ENCODE measurements at regions not wholly inside any gene's neighbourhood (a gene's known extent, or its start where the extent isn't known, plus 50 kb on each side); places are given as distances from the start of the nearest gene placed in this dataset.

DNA sequence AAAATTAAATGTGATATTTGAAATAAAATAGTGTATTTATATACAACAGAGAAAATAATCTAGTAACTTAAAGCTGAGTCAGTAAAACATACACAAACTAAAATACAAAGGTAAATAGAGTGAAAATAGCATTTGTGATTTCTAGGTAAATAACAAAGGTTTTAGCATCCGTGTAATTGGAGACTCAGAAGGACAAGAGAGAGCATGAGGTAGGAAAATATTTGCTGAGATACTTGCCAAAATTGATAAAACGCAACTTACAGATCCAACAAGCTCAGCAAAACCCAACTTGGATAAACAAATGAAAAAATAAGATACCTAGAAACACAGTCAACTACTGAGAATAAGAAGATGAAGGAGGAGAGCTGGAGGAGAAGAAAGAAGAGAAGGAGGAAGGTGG is 634.7 kb upstream of the CCDC179 start:
- H3K9ac ChIP-seq (ENCODE audit: low read depth, low read length, poor library complexity), result no peak overlapping the region
- H2BK120ac ChIP-seq (ENCODE audit: low read depth, low read length), result no peak overlapping the region
- H3K4ac ChIP-seq (ENCODE audit: low read length), result no peak overlapping the region
- no peaks in the 10 kb centered on the region for H3K9me3 ChIP-seq (replicated peaks in 1 of 2; ENCODE audit: control insufficient read depth in 2 of 2, insufficient read depth in 1 of 2, low read depth in 1 of 2, low read length in 2 of 2)
- no peak overlapping the region for H4K91ac ChIP-seq (ENCODE audit: low read depth, low read length, poor library complexity)
- H3K14ac ChIP-seq (ENCODE audit: low read length), result no peak overlapping the region
- no peak overlapping the region for H3K18ac ChIP-seq (ENCODE audit: low read length)
- no CpG with 5 or more reads among the region's 2 CpGs for WGBS, 2 donors (ENCODE audit: extremely low coverage in 2 of 2, insufficient read length in 2 of 2, insufficient replicate concordance in 1 of 2)
- H4K8ac ChIP-seq (ENCODE audit: low read depth, low read length), result no peak overlapping the region
- H2BK15ac ChIP-seq (ENCODE audit: low read length), result no peak overlapping the region
- no peaks in the 10 kb centered on the region for H3K36me3 ChIP-seq (replicated peaks in 1 of 2; ENCODE audit: control insufficient read depth in 2 of 2, insufficient read depth in 2 of 2, low read length in 2 of 2)
- no peak for DNase-seq (ENCODE audit: low spot score)
- H2BK12ac ChIP-seq (ENCODE audit: low read length), result no peak overlapping the region
- no peak overlapping the region for H2BK5ac ChIP-seq (ENCODE audit: low read length)
- H2AFZ ChIP-seq (ENCODE audit: low read length), result no peak overlapping the region
- no peaks in the 10 kb centered on the region for H3K79me1 ChIP-seq (ENCODE audit: low read depth, low read length)
- H3K4me1 ChIP-seq (ENCODE audit: control insufficient read depth in 2 of 2, insufficient read depth in 1 of 2, low read depth in 1 of 2, low read length in 2 of 2), result no peaks in the 10 kb centered on the region
- H3K4me3 ChIP-seq (ENCODE audit: low read length in 2 of 2), result no peak overlapping the region
- no peak overlapping the region for H3K4me2 ChIP-seq (ENCODE audit: insufficient read depth, low read length, poor library complexity, severe bottlenecking)
- no peak overlapping the region for H2AK5ac ChIP-seq (ENCODE audit: low read depth, low read length)
- H3K23ac ChIP-seq (ENCODE audit: low read depth, low read length, poor library complexity), result no peak overlapping the region
- no peak overlapping the region for H3K27ac ChIP-seq (replicated peaks; ENCODE audit: low read length)
- no peaks in the 10 kb centered on the region for H3K27me3 ChIP-seq (ENCODE audit: control insufficient read depth in 3 of 3, insufficient read depth in 3 of 3, low read depth in 1 of 3, low read length in 3 of 3)

DNA sequence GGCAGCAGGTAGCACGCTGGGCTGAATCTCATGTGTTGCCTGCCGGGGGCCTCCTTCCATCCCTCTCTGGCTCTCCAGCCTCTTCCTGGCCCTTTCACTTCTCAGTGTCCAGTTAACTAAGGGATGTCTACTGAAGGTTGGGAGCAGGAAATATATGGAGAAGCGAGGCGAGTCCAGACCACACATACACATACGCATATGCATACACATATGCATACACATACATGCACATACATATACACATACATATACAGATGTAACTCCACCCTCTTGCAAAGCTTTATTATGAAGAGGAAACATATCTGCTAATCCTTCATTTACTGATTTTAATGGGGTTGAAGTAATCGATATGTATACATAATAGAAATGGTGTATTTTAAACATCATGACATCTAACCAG is 636.1 kb upstream of the CCDC179 start:
- H3K23ac ChIP-seq (ENCODE audit: low read depth, low read length, poor library complexity), result no peak overlapping the region
- H2AFZ ChIP-seq (ENCODE audit: low read length), result no peak overlapping the region
- H3K4ac ChIP-seq (ENCODE audit: low read length), result no peak overlapping the region
- no peaks in the 10 kb centered on the region for H3K79me1 ChIP-seq (ENCODE audit: low read depth, low read length)
- no peak overlapping the region for H3K9ac ChIP-seq (ENCODE audit: low read depth, low read length, poor library complexity)
- H2BK15ac ChIP-seq (ENCODE audit: low read length), result no peak overlapping the region
- peak overlapping the region; percentile 53 for H2BK5ac ChIP-seq (ENCODE audit: low read length)
- no peak overlapping the region for H2BK120ac ChIP-seq (ENCODE audit: low read depth, low read length)
- WGBS, 2 donors (ENCODE audit: extremely low coverage in 2 of 2, insufficient read length in 2 of 2, insufficient replicate concordance in 1 of 2), result no CpG with 5 or more reads among the region's 6 CpGs
- no peak overlapping the region for H4K91ac ChIP-seq (ENCODE audit: low read depth, low read length, poor library complexity)
- H4K8ac ChIP-seq (ENCODE audit: low read depth, low read length), result no peak overlapping the region
- no peak overlapping the region for H3K4me2 ChIP-seq (ENCODE audit: insufficient read depth, low read length, poor library complexity, severe bottlenecking)
- H3K9me3 ChIP-seq (replicated peaks in 1 of 2; ENCODE audit: control insufficient read depth in 2 of 2, insufficient read depth in 1 of 2, low read depth in 1 of 2, low read length in 2 of 2), result no peaks in the 10 kb centered on the region
- no peaks in the 10 kb centered on the region for H3K36me3 ChIP-seq (replicated peaks in 1 of 2; ENCODE audit: control insufficient read depth in 2 of 2, insufficient read depth in 2 of 2, low read length in 2 of 2)
- H2AK5ac ChIP-seq (ENCODE audit: low read depth, low read length), result no peak overlapping the region
- peak overlapping the region; percentile 38 for H3K14ac ChIP-seq (ENCODE audit: low read length)
- peak overlapping the region in 1 of 2 donors; percentile 22 for H3K4me3 ChIP-seq (ENCODE audit: low read length in 2 of 2)
- H3K4me1 ChIP-seq (ENCODE audit: control insufficient read depth in 2 of 2, insufficient read depth in 1 of 2, low read depth in 1 of 2, low read length in 2 of 2), result no peaks in the 10 kb centered on the region
- H3K18ac ChIP-seq (ENCODE audit: low read length), result peak overlapping the region; percentile 3
- no peak overlapping the region for H2BK12ac ChIP-seq (ENCODE audit: low read length)
- H3K27me3 ChIP-seq (ENCODE audit: control insufficient read depth in 3 of 3, insufficient read depth in 3 of 3, low read depth in 1 of 3, low read length in 3 of 3), result no peaks in the 10 kb centered on the region
- DNase-seq (ENCODE audit: low spot score), result no peak
- H3K27ac ChIP-seq (replicated peaks; ENCODE audit: low read length), result no peak overlapping the region

DNA sequence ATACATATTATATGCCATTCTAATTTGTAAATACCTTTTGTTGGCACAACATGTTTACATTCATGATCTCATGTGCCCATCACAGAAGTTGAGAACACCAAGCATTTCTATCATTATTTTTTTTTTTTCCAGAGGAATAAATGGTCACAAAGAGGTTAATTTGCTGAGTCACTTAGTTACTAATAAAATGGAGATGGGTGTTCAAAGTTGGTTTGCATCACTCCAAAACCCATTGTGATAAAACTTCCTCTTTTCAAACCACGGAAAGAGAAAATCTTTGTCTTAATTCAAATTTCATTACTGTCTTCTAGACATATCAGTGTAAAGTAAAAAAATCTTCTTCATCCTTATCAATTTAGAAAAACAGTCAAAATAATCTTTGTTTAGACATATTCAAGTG is 636.8 kb upstream of the CCDC179 start:
- no peaks in the 10 kb centered on the region for H3K27me3 ChIP-seq (ENCODE audit: control insufficient read depth in 3 of 3, insufficient read depth in 3 of 3, low read depth in 1 of 3, low read length in 3 of 3)
- H3K27ac ChIP-seq (replicated peaks; ENCODE audit: low read length), result no peak overlapping the region
- no peak overlapping the region for H2AFZ ChIP-seq (ENCODE audit: low read length)
- H2BK5ac ChIP-seq (ENCODE audit: low read length), result no peak overlapping the region
- no peak overlapping the region for H3K9ac ChIP-seq (ENCODE audit: low read depth, low read length, poor library complexity)
- no peak overlapping the region for H3K4ac ChIP-seq (ENCODE audit: low read length)
- no peak overlapping the region for H2BK120ac ChIP-seq (ENCODE audit: low read depth, low read length)
- H3K14ac ChIP-seq (ENCODE audit: low read length), result no peak overlapping the region
- H4K91ac ChIP-seq (ENCODE audit: low read depth, low read length, poor library complexity), result no peak overlapping the region
- H3K4me1 ChIP-seq (ENCODE audit: control insufficient read depth in 2 of 2, insufficient read depth in 1 of 2, low read depth in 1 of 2, low read length in 2 of 2), result no peaks in the 10 kb centered on the region
- no peaks in the 10 kb centered on the region for H3K79me1 ChIP-seq (ENCODE audit: low read depth, low read length)
- no peak overlapping the region for H3K4me3 ChIP-seq (ENCODE audit: low read length in 2 of 2)
- H3K4me2 ChIP-seq (ENCODE audit: insufficient read depth, low read length, poor library complexity, severe bottlenecking), result no peak overlapping the region
- DNase-seq (ENCODE audit: low spot score), result no peak
- no peak overlapping the region for H3K23ac ChIP-seq (ENCODE audit: low read depth, low read length, poor library complexity)
- no peak overlapping the region for H2BK12ac ChIP-seq (ENCODE audit: low read length)
- H4K8ac ChIP-seq (ENCODE audit: low read depth, low read length), result no peak overlapping the region
- WGBS, 2 donors (ENCODE audit: extremely low coverage in 2 of 2, insufficient read length in 2 of 2, insufficient replicate concordance in 1 of 2), result no CpG with 5 or more reads among the region's 1 CpG
- no peak overlapping the region for H3K18ac ChIP-seq (ENCODE audit: low read length)
- H3K36me3 ChIP-seq (replicated peaks in 1 of 2; ENCODE audit: control insufficient read depth in 2 of 2, insufficient read depth in 2 of 2, low read length in 2 of 2), result no peaks in the 10 kb centered on the region
- no peak overlapping the region for H2BK15ac ChIP-seq (ENCODE audit: low read length)
- no peaks in the 10 kb centered on the region for H3K9me3 ChIP-seq (replicated peaks in 1 of 2; ENCODE audit: control insufficient read depth in 2 of 2, insufficient read depth in 1 of 2, low read depth in 1 of 2, low read length in 2 of 2)
- H2AK5ac ChIP-seq (ENCODE audit: low read depth, low read length), result no peak overlapping the region

DNA sequence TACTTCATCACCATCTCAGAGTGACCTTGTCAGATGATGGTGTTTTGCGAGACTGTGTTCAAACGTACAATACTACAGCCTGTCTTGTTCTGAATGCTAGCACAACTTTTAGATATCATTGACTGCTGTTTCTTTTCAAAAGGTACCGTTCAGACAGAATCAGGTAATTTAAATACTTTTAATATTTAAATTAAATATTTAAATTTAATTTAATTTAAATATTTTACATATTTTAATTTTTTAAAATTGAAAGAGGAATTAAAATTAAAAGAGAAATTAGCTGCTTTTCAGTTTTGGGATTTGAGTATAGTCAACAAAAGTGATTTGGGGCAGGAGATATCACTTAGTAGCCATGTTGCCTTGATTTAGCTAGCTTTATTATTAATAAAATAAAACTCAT is 642.1 kb upstream of the CCDC179 start:
- WGBS, 2 donors (ENCODE audit: extremely low coverage in 2 of 2, insufficient read length in 2 of 2, insufficient replicate concordance in 1 of 2), result no CpG with 5 or more reads among the region's 3 CpGs
- no peak overlapping the region for H3K14ac ChIP-seq (ENCODE audit: low read length)
- H3K79me1 ChIP-seq (ENCODE audit: low read depth, low read length), result no peaks in the 10 kb centered on the region

More for the DNA sequence above, 642.1 kb upstream of the CCDC179 start:
- no peaks in the 10 kb centered on the region for H3K27me3 ChIP-seq (ENCODE audit: control insufficient read depth in 3 of 3, insufficient read depth in 3 of 3, low read depth in 1 of 3, low read length in 3 of 3)
- H4K91ac ChIP-seq (ENCODE audit: low read depth, low read length, poor library complexity), result no peak overlapping the region
- H3K4me1 ChIP-seq (ENCODE audit: control insufficient read depth in 2 of 2, insufficient read depth in 1 of 2, low read depth in 1 of 2, low read length in 2 of 2), result no peaks in the 10 kb centered on the region
- H3K36me3 ChIP-seq (replicated peaks in 1 of 2; ENCODE audit: control insufficient read depth in 2 of 2, insufficient read depth in 2 of 2, low read length in 2 of 2), result no peaks in the 10 kb centered on the region
- no peak overlapping the region for H2BK5ac ChIP-seq (ENCODE audit: low read length)
- no peak overlapping the region for H2BK15ac ChIP-seq (ENCODE audit: low read length)
- no peak overlapping the region for H4K8ac ChIP-seq (ENCODE audit: low read depth, low read length)
- H3K9me3 ChIP-seq (replicated peaks in 1 of 2; ENCODE audit: control insufficient read depth in 2 of 2, insufficient read depth in 1 of 2, low read depth in 1 of 2, low read length in 2 of 2), result no peaks in the 10 kb centered on the region
- H3K23ac ChIP-seq (ENCODE audit: low read depth, low read length, poor library complexity), result no peak overlapping the region
- no peak overlapping the region for H2AFZ ChIP-seq (ENCODE audit: low read length)
- no peak overlapping the region for H3K4ac ChIP-seq (ENCODE audit: low read length)
- H3K4me3 ChIP-seq (ENCODE audit: low read length in 2 of 2), result no peak overlapping the region
- H3K18ac ChIP-seq (ENCODE audit: low read length), result no peak overlapping the region
- H2BK120ac ChIP-seq (ENCODE audit: low read depth, low read length), result no peak overlapping the region
- no peak overlapping the region for H3K4me2 ChIP-seq (ENCODE audit: insufficient read depth, low read length, poor library complexity, severe bottlenecking)
- no peak for DNase-seq (ENCODE audit: low spot score)
- no peak overlapping the region for H3K27ac ChIP-seq (replicated peaks; ENCODE audit: low read length)
- H3K9ac ChIP-seq (ENCODE audit: low read depth, low read length, poor library complexity), result no peak overlapping the region
- H2BK12ac ChIP-seq (ENCODE audit: low read length), result no peak overlapping the region
- H2AK5ac ChIP-seq (ENCODE audit: low read depth, low read length), result no peak overlapping the region
